Left kidney (tissue), 1 donor: ENCODE measurements at regions not wholly inside any gene's neighbourhood (a gene's known extent, or its start where the extent isn't known, plus 50 kb on each side); places are given as distances from the start of the nearest gene placed in this dataset.
"Not testable (repeated sequence)": the region's sequence is repeated elsewhere in the genome, so short reads cannot be mapped to it uniquely, and the experiment has no call there.

Source experiments
- DNase-seq: peaks from one replicate; pipeline ENCODE4 v3.0.0-alpha.2; 2013

DNA sequence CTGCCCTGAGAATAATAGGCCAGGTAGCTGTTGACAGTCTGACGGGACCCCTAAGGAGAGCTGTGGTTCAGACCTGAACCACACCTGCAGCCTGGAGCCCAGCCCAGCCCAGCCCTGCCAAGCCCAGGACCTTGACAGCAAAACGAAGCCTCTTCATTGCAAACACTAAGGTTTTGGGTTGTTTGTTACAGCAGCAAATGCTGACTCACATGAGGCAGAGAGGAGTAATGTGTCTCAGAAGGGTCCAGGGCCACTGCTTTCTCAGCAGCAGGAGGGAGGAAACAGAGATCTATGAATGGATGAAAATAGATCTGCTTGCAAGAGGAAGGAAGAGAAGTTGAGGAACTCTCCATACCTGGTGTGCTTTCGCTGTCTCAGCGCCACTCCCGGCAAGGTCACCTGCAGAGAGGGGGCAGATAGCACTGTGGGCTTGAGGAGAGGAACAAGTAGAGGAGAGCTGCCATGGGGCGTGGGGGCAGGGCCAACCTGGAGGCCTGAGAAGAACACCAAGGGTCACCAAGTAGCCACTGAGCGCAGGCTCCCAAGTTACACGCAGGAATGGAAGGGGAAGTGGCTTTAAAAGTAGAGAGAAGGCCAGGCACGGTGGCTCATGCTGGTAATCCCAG lies 127.2 kb downstream of the ZNF281 start:
- DNase-seq, result no peak

- DNase-seq, result no peak
These were observed 128.5 kb downstream of the ZNF281 start for GRCh38 chr1:200281201-200281835.

DNA sequence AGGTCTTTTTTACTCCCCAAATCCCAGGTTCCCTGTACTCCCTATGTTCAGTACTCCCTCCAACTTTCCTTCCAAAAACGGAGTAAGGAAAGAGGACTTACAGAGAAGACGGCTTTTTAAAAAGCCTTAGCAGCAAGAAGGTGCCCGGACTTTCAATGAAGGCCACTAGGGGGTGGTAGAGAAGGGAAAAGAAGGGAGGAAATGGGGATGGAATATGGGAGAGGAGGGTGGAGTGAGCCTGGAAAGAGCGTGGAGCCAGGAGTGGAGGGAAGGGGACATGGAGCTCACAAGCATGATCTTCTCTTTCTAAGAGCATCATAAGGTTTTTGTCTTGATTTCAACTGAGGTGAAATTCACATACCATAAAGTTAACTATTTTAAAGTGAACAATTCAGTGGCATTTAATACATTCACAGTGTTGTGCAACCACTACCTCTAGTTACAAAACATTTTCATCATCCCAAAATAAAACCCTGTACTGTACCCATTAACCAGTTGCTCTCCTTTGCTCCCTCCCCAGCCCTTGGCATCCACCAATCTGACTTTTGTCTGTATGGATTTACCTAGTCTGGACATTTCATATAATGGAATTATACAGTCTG lies 129.9 kb downstream of the ZNF281 start:
- DNase-seq, result no peak

GRCh38 chr1:200275816-200276453 lies 133.9 kb downstream of the ZNF281 start:
- no peak for DNase-seq

DNA sequence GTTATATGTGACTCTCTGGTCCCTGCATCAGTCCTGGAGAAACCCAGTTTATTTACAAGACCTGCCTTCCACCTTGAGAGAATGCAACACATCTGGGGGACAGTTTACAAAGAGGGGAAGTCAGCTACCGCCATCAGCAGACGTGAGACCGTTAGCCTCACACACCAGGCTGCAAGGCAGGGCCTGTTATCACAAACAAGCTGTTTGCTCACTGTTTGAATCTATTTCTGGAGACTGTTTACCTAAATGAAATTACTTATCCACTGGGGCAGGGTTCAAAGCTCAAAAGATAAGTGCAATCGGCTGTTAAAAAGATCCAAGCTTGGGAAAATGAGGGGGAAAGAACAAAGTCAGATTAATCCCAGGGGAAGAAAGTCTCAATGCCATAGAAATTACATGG lies 134.4 kb downstream of the ZNF281 start:
- no peak for DNase-seq

GRCh38 chr1:200274116-200274515 lies 135.7 kb downstream of the ZNF281 start:
- DNase-seq, result no peak

DNA sequence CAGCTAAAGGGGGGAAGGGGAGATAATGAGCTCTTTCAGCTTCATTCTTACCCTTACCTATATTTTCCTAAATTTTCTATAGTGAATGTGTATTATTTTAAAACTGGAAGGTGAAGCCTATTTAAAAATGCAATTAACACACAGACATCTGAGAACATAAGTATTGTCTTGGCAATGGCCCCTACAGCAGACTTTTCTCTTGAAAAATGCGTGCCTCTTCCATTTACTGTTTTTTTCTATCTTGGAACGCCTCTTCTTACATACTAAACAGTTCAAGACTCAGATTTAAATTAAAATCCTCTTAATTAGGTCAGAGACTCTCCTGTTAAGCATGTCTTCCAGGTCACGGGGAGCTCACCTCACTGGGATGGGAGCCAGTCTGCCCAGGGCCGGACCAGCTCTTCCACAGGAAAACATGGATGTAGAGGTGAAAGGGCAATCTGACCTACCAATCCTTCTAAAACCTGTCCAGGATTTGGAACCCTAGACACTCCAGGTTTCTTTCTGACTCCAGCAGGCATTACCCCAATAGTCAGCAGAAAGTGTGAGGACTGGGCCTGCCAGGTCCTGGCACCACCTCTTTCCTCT lies 137.3 kb downstream of the ZNF281 start:
- no peak for DNase-seq

GRCh38 chr1:200269256-200269655 lies 140.6 kb downstream of the ZNF281 start:
- DNase-seq, result no peak

- DNase-seq, result no peak
These were observed 141.9 kb downstream of the ZNF281 start for GRCh38 chr1:200267937-200268336.

- no peak for DNase-seq
These were observed 142.4 kb downstream of the ZNF281 start for GRCh38 chr1:200267458-200267857.

GRCh38 chr1:200266871-200267270 lies 143.0 kb downstream of the ZNF281 start:
- DNase-seq, result no peak

- DNase-seq, result no peak
These were observed 144.0 kb downstream of the ZNF281 start for GRCh38 chr1:200265881-200266280.

DNA sequence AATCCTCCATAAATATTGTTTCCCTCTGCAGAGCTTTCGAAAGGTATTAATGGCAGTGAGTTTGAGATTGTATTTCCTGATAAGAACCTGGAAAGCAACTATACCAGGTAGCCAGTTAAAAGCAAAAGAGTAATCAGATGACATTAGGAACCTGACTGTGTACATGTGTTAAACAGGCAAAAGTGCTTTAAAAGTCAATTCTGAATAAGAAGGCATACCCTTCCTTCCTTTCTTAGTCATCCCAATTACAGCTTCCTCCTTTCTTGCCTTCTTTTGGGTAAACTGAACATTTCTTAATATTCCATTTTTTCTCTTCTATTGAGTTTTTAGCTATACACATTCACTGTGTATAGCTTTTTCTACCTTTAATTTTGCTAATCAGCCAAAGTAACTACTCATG lies 144.7 kb downstream of the ZNF281 start:
- no peak for DNase-seq

DNA sequence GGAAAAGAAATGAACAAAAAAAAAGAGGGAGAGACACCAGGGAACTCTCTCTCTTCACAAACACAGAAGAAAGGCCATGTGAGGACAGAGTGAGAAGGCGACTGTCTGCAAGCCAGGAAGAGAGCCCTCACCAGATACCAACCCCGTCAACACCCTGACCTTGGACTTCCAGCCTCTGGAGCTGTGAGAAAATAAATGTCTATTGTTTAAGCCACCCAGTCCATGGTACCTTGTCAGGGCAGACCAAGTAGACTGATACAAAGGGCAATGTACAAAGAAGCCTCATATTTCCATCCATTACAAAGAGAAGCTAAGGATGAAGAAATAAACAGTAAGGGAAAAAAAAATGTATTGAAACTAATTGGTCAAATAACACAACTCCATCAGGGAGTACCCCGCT lies 146.6 kb downstream of the ZNF281 start:
- no peak for DNase-seq

GRCh38 chr1:200262326-200262965 lies 147.4 kb downstream of the ZNF281 start:
- DNase-seq, result no peak

DNA sequence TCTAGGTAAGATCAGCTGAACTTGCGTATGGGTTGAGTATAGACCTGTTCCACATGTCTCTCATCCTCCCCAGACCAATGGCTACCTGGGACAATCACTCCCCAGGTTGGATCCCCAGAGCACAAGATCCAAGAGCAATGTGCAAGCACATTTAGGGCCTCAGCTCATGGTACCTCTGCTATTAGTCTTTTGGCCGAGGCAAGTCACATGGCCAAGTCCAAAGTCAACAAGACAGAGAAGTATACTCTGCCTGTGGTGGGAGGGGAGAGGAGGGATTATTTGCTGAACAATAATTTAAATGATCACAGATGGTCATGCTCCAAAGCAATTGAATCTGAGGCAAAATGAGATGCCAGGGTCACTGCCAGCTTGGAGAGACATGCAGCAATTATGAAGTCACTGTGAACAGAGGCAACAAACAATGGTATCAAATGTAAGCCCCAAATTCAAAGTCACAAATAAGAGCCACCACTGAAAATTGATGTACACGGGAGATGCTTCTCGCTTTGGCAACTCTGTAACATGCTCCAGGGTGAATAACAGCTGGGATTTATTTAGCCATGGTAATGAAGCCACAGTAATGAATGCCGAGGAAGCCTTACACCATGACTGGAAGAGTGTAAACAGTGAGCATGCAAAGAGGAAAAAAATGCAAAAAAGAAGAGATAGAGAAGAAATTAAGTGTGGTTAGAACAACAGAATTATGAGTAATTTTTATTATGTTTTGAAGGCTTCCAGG lies 149.1 kb downstream of the ZNF281 start:
- DNase-seq, result no peak

GRCh38 chr1:200258447-200259375 lies 151.1 kb downstream of the ZNF281 start:
- no peak for DNase-seq

- no peak for DNase-seq
These were observed 152.6 kb downstream of the ZNF281 start for GRCh38 chr1:200257235-200257634.

DNA sequence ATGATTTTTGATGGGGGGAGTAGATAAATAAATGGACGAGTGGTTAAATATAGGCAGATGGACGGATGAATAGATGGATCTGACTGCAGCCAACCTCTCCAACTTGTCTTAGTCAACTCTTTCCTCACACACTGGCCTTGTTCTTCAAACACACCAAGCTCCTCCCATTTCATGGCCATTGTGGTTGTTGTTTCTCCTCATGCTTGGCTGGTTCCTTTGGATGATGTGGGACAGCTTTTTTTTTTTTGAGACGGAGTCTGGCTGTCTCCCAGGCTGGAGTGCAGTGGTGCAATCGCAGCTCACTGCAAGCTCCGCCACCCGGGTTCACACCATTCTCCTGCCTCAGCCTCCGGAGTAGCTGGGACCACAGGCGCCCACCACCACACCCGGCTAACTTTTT lies 155.2 kb downstream of the ZNF281 start:
- not testable (repeated sequence) for DNase-seq

- DNase-seq, result no peak
These were observed 155.9 kb downstream of the ZNF281 start for GRCh38 chr1:200253774-200254495.
